ENCODE measurements at regions not wholly inside any gene's neighbourhood (a gene's known extent, or its start where the extent isn't known, plus 50 kb on each side); places are given as distances from the start of the nearest gene placed in this dataset.
A peak's percentile ranks its signal among the peaks of the same experiment; 100 is the strongest.

- no peak for TF ChIP-seq IRF1 (CRISPR knock-in tag; IDR thresholded peaks at IDR 0.05; ENCODE audit: borderline replicate concordance)
- TF ChIP-seq ZNF280B (CRISPR knock-in tag; IDR thresholded peaks at IDR 0.05), result no peak
Observed at GRCh38 chr16:22663389-22664064, 150.4 kb upstream of the HS3ST2 start (continued).

- ChIA-PET CTCF (ENCODE audit: low intra/inter-chr PET ratio) (no interaction called here), POLR2A (interaction anchor here (0.7 kb wide), 1 partner anchor 1716 kb away, joined by 3 read pairs; no protein-coding TSS in a partner anchor)
- peaks cover 24 to 26% of the 10 kb centered on the region in 2 experiments for H3K27me3 ChIP-seq (ENCODE audit: control insufficient read depth in 2 of 2, insufficient read depth in 2 of 2, low read length in 2 of 2)
- DNase-seq (ENCODE audit: extremely low read depth in 1 of 4, low spot score in 3 of 4) (no peak), FAIRE-seq (no peak), ATAC-seq (no peak)
- no peaks in the 10 kb centered on the region for H3K4me1 ChIP-seq (replicated peaks in 1 of 2; ENCODE audit: control insufficient read depth in 2 of 2, insufficient read depth in 2 of 2, low read length in 2 of 2)
- H3K36me3 ChIP-seq (ENCODE audit: control insufficient read depth, insufficient read depth, low read length), result no peaks in the 10 kb centered on the region
- H3K4me3 ChIP-seq, result no peak overlapping the region
- no peak overlapping the region for H2AFZ ChIP-seq (ENCODE audit: low read depth, low read length)
- H3K4me2 ChIP-seq (ENCODE audit: insufficient read depth, low read length), result no peak overlapping the region
- 3% methylated on average over 4 of the region's 4 CpGs for WGBS (ENCODE audit: insufficient coverage, low coverage, missing lambda C conversion rate)
- no peaks in the 10 kb centered on the region for H3K9me3 ChIP-seq (replicated peaks; ENCODE audit: control insufficient read depth, insufficient read depth, low read depth, low read length)
- H3K9ac ChIP-seq (ENCODE audit: insufficient read depth in 1 of 2, low read depth in 2 of 2, low read length in 2 of 2), result no peak overlapping the region
- H3K9me1 ChIP-seq (ENCODE audit: control insufficient read depth, insufficient read depth, low read length), result no peaks in the 10 kb centered on the region
- TF ChIP-seq ZNF121 (CRISPR knock-in tag; conservative IDR thresholded peaks at IDR 0.05) (peak; percentile 52), ZNF224 (CRISPR knock-in tag; IDR thresholded peaks at IDR 0.05) (no peak)
- BruUV-seq (replicated peaks), result no TSS peak
- H3K27ac ChIP-seq (ENCODE audit: extremely low read depth, low read depth, low read length), result no peak overlapping the region
- no peaks in the 10 kb centered on the region for H3K79me2 ChIP-seq (ENCODE audit: control insufficient read depth, insufficient read depth, low read length)
- intact Hi-C loops (cut with micrococcal nuclease) (no loop called here), in situ Hi-C loops (cut with MboI) (no loop called here)
- H4K20me1 ChIP-seq (replicated peaks; ENCODE audit: control insufficient read depth, insufficient read depth, low read length), result no peaks in the 10 kb centered on the region
Observed at GRCh38 chr16:22664132-22664531, 149.8 kb upstream of the HS3ST2 start.

Data from K562 (cell line).